ENCODE measurements at regions not wholly inside any gene's neighbourhood (a gene's known extent, or its start where the extent isn't known, plus 50 kb on each side); places are given as distances from the start of the nearest gene placed in this dataset.

- no peak overlapping the region for H3K4ac ChIP-seq (replicated peaks; ENCODE audit: insufficient read length, low read depth, low read length)
- H3K9ac ChIP-seq (replicated peaks in 1 of 4; ENCODE audit: extremely low read depth in 1 of 4, low read depth in 3 of 4, low read length in 3 of 4): no peak overlapping the region
- H2BK12ac ChIP-seq (ENCODE audit: low read depth, low read length): no peak overlapping the region
- WGBS, 2 experiments (ENCODE audit: extremely low coverage in 1 of 2, insufficient coverage in 1 of 2, insufficient read length in 1 of 2, insufficient replicate concordance in 2 of 2, low coverage in 1 of 2, low lambda C conversion rate in 2 of 2, missing lambda C conversion rate in 1 of 2): 71% methylated on average over 5 of the region's 5 CpGs; no CpG with 5 or more reads in 1 of the 2 experiments
- no peak overlapping the region for H2BK15ac ChIP-seq (ENCODE audit: low read length)
- no peaks in the 10 kb centered on the region for H3K27me3 ChIP-seq (replicated peaks in 1 of 4; ENCODE audit: control insufficient read depth in 3 of 4, extremely low read depth in 1 of 4, insufficient read depth in 3 of 4, low read length in 3 of 4)
- H3K9me3 ChIP-seq (ENCODE audit: insufficient read depth in 2 of 2, low read depth in 1 of 2, low read length in 1 of 2): no peaks in the 10 kb centered on the region
- H3K18ac ChIP-seq (ENCODE audit: extremely low read depth, low read length): no peak overlapping the region
- no peaks in the 10 kb centered on the region; the same call in 1 of the 2 replicates for H3K79me1 ChIP-seq (ENCODE audit: low read depth, low read length)
- H2BK20ac ChIP-seq (ENCODE audit: low read length): no peak overlapping the region
- no peak overlapping the region for H2BK120ac ChIP-seq (replicated peaks; ENCODE audit: low read depth, low read length)
- no peak overlapping the region for H3K27ac ChIP-seq (ENCODE audit: low read depth, low read length)
- H4K5ac ChIP-seq (ENCODE audit: insufficient read length, low read depth, low read length): no peak overlapping the region
- peaks cover 0 to 12% (median 3%) of the 10 kb centered on the region in 4 experiments; a peak in 5 of 7 replicates for H3K4me1 ChIP-seq (replicated peaks in 1 of 4; ENCODE audit: control insufficient read depth in 3 of 4, insufficient read depth in 4 of 4, low read length in 3 of 4)
- no peak overlapping the region for H2AFZ ChIP-seq (ENCODE audit: low read length)
- H3K79me2 ChIP-seq (ENCODE audit: control insufficient read depth in 1 of 2, insufficient read depth in 2 of 2, low read length in 2 of 2): no peaks in the 10 kb centered on the region
- no peak overlapping the region for H3K4me3 ChIP-seq (ENCODE audit: extremely low read depth in 1 of 4, insufficient read depth in 2 of 4, low read depth in 3 of 4, low read length in 4 of 4)
- ChIA-PET POLR2A (ENCODE audit: partially characterized antibody) (no interaction called here), CTCF (ENCODE audit: partially characterized antibody) (interaction anchor here (0.7 to 8.7 kb wide), 9 partner anchors 12 to 284 kb away, joined by 3 to 178 read pairs (median 26); partner anchors contain the start of gene ARHGEF3)
- FAIRE-seq (no peak), DNase-seq (ENCODE audit: low read depth in 1 of 2, low spot score in 2 of 2) (no peak)
- H4K8ac ChIP-seq (ENCODE audit: extremely low read depth, insufficient read depth, low read length): peak overlapping the region; percentile 75; the same call in 1 of the 2 replicates
- H3K14ac ChIP-seq (ENCODE audit: insufficient read length): no peak overlapping the region
- no peak overlapping the region for H2BK5ac ChIP-seq (ENCODE audit: low read depth, low read length)
- H2AK5ac ChIP-seq (ENCODE audit: low read depth, low read length): no peak overlapping the region
- H3K4me2 ChIP-seq (ENCODE audit: insufficient read depth in 1 of 2, low read depth in 2 of 2, low read length in 2 of 2): no peak overlapping the region
- H3K36me3 ChIP-seq (ENCODE audit: control insufficient read depth in 2 of 4, insufficient read depth in 4 of 4, low read length in 3 of 4): no peaks in the 10 kb centered on the region
- no peak for TF ChIP-seq RNF2 (IDR thresholded peaks at IDR 0.05; ENCODE audit: borderline replicate concordance, low read depth, low read length, missing control alignments, poor library complexity, severe bottlenecking)
- H3K56ac ChIP-seq (replicated peaks; ENCODE audit: insufficient read length, low read depth, low read length): no peak overlapping the region
- H3K23me2 ChIP-seq (ENCODE audit: low read depth, low read length): no peaks in the 10 kb centered on the region
- no peak overlapping the region for H3K23ac ChIP-seq (ENCODE audit: insufficient read length)
- no peaks in the 10 kb centered on the region for H4K20me1 ChIP-seq (replicated peaks in 1 of 2; ENCODE audit: control insufficient read depth in 1 of 2, insufficient read depth in 2 of 2, low read length in 2 of 2)
- no peak overlapping the region for H4K91ac ChIP-seq (replicated peaks; ENCODE audit: insufficient read length, low read length)
Observed at GRCh38 chr3:56986347-56986746, 74.1 kb upstream of the SPATA12 start.
